GM21390 (cell line): ENCODE measurements at regions not wholly inside any gene's neighbourhood (a gene's known extent, or its start where the extent isn't known, plus 50 kb on each side); places are given as distances from the start of the nearest gene placed in this dataset.

Experiments used
- ATAC-seq: cut with Tn5 transposase; IDR thresholded peaks from one replicate; pipeline ENCODE4 v1.9.1; 2021; ENCODE audit not compliant: unreplicated experiment

- ATAC-seq: no peak
Observed at GRCh38 chr10:118472415-118473304, 122.8 kb downstream of the PRLHR start.

GRCh38 chr10:118471863-118472262 lies 123.6 kb downstream of the PRLHR start:
- no peak for ATAC-seq

- no peak for ATAC-seq
Observed at GRCh38 chr10:118470470-118470869, 125.0 kb downstream of the PRLHR start.

GRCh38 chr10:118467200-118467599 lies 125.1 kb upstream of the FAM204A start:
- ATAC-seq: no peak

GRCh38 chr10:118465300-118465874 lies 123.3 kb upstream of the FAM204A start:
- ATAC-seq: no peak

- no peak for ATAC-seq
Observed at GRCh38 chr10:118463740-118464139, 121.6 kb upstream of the FAM204A start.

GRCh38 chr10:118462401-118462800 lies 120.3 kb upstream of the FAM204A start:
- no peak for ATAC-seq

- ATAC-seq: peak; percentile 93
Observed at GRCh38 chr10:118459642-118460193, 117.6 kb upstream of the FAM204A start.

- no peak for ATAC-seq
Observed at GRCh38 chr10:118458957-118459641, 117.0 kb upstream of the FAM204A start.

GRCh38 chr10:118457824-118458428 lies 115.8 kb upstream of the FAM204A start:
- no peak for ATAC-seq

GRCh38 chr10:118455181-118455695 lies 113.1 kb upstream of the FAM204A start:
- no peak for ATAC-seq

GRCh38 chr10:118454211-118454610 lies 112.1 kb upstream of the FAM204A start:
- ATAC-seq: no peak

- no peak for ATAC-seq
Observed at GRCh38 chr10:118452098-118452497, 110.0 kb upstream of the FAM204A start.

GRCh38 chr10:118449521-118449920 lies 107.4 kb upstream of the FAM204A start:
- no peak for ATAC-seq

- no peak for ATAC-seq
Observed at GRCh38 chr10:118448744-118449143, 106.6 kb upstream of the FAM204A start.

GRCh38 chr10:118447478-118448270 lies 105.5 kb upstream of the FAM204A start:
- ATAC-seq: no peak

GRCh38 chr10:118445535-118445934 lies 103.4 kb upstream of the FAM204A start:
- ATAC-seq: no peak

GRCh38 chr10:118444069-118444468 lies 101.9 kb upstream of the FAM204A start:
- no peak for ATAC-seq

GRCh38 chr10:118442032-118442431 lies 99.9 kb upstream of the FAM204A start:
- no peak for ATAC-seq

GRCh38 chr10:118439824-118440223 lies 97.7 kb upstream of the FAM204A start:
- no peak for ATAC-seq
